ENCODE measurements at regions not wholly inside any gene's neighbourhood (a gene's known extent, or its start where the extent isn't known, plus 50 kb on each side); places are given as distances from the start of the nearest gene placed in this dataset.

- DNase-seq: no peak
These were observed 57.5 kb upstream of the TNIP3 start for GRCh38 chr4:121221608-121222007.

GRCh38 chr4:121221201-121221600 lies 57.1 kb upstream of the TNIP3 start:
- DNase-seq: no peak

- no peak for DNase-seq
These were observed 56.6 kb upstream of the TNIP3 start for GRCh38 chr4:121220698-121221097.

GRCh38 chr4:121219227-121219626 lies 55.1 kb upstream of the TNIP3 start:
- no peak for DNase-seq

- DNase-seq: no peak
These were observed 53.2 kb upstream of the TNIP3 start for GRCh38 chr4:121217351-121217750.

- no peak for DNase-seq
These were observed 52.3 kb upstream of the TNIP3 start for GRCh38 chr4:121216461-121216860.

GRCh38 chr4:121213940-121214339 lies 49.8 kb upstream of the TNIP3 start:
- DNase-seq: no peak

Data from effector CD4-positive, alpha-beta T cell (primary cell).